Peyer's patch (tissue), 4 donors: ENCODE measurements at regions not wholly inside any gene's neighbourhood (a gene's known extent, or its start where the extent isn't known, plus 50 kb on each side); places are given as distances from the start of the nearest gene placed in this dataset.

ENCODE experiments used
- CTCF ChIP-seq, 6 experiments: fragments of 450-650 bp in 4 of 6; fragments of 200-600 bp in 2 of 6; sonication (generic) in 1 of 6; IDR thresholded peaks; one replicate each; pipeline ENCODE4 v1.5.1; 2017 to 2019; ENCODE audit warnings: antibody characterized with exemption in 6 of 6, mild to moderate bottlenecking in 3 of 6, moderate library complexity in 1 of 6
- POLR2A ChIP-seq, 2 donors: fragments of 450-650 bp; IDR thresholded peaks; one replicate each; pipeline ENCODE4 v1.5.1; 2017; ENCODE audit warnings: antibody characterized with exemption in 2 of 2, mild to moderate bottlenecking in 2 of 2, moderate library complexity in 2 of 2

- TF ChIP-seq CTCF (IDR thresholded peaks at IDR 0.05) (no peak), POLR2A (IDR thresholded peaks at IDR 0.05) (no peak)
Measured at GRCh38 chr12:75568801-75569200, 57.4 kb upstream of the KRR1 start.
